Lower lobe of right lung (tissue), 2 donors: ENCODE measurements at regions not wholly inside any gene's neighbourhood (a gene's known extent, or its start where the extent isn't known, plus 50 kb on each side); places are given as distances from the start of the nearest gene placed in this dataset.

Source experiments
- ATAC-seq, 2 donors: fragments of 200-7000 bp; cut with Tn5 transposase; one replicate each; pipeline ENCODE4 v1.9.1; 2020 to 2022; ENCODE audit warnings: mild to moderate bottlenecking in 2 of 2, moderate library complexity in 2 of 2
- DNase-seq: peaks from one replicate; pipeline ENCODE4 v3.0.0-alpha.2; 2020
- H3K27ac ChIP-seq: fragments of 200-600 bp; one replicate; pipeline ENCODE4 v1.8.0; 2022
- H3K27me3 ChIP-seq: fragments of 200-600 bp; one replicate; pipeline ENCODE4 v1.8.0; 2022; ENCODE audit warnings: low read depth
- H3K36me3 ChIP-seq: fragments of 200-600 bp; one replicate; pipeline ENCODE4 v1.8.0; 2022; ENCODE audit warnings: mild to moderate bottlenecking
- H3K4me1 ChIP-seq: fragments of 200-600 bp; one replicate; pipeline ENCODE4 v1.8.0; 2022
- H3K4me3 ChIP-seq: fragments of 200-600 bp; one replicate; pipeline ENCODE4 v1.8.0; 2022; ENCODE audit warnings: mild to moderate bottlenecking
- H3K9me3 ChIP-seq: fragments of 200-600 bp; one replicate; pipeline ENCODE4 v1.8.0; 2022
- CTCF ChIP-seq: fragments of 200-600 bp; IDR thresholded peaks from one replicate; pipeline ENCODE4 v1.8.0; 2022; ENCODE audit warnings: antibody characterized with exemption, mild to moderate bottlenecking
- intact Hi-C: fragments of 100-400 bp; cut with DNase I; formaldehyde crosslinking; loops from one replicate; pipeline ENCODE4 v1.11.0; 2022
- donor health status: DM: no; HTN: yes; CAD: no; lungs with severe emphysema.

- Histone ChIP-seq H3K9me3 (no peaks in the 10 kb centered on the region), H3K27me3 (no peaks in the 10 kb centered on the region), H3K4me3 (no peak overlapping the region), H3K36me3 (no peaks in the 10 kb centered on the region), H3K27ac (peak overlapping the region; percentile 81), H3K4me1 (peaks cover 74% of the 10 kb centered on the region)
- intact Hi-C loops, result no loop called here
- DNase-seq (no peak), ATAC-seq (no peak)
- no peak for TF ChIP-seq CTCF
Observed at GRCh38 chr2:8542381-8543059, 139.3 kb upstream of the ID2 start.

- DNase-seq (no peak), ATAC-seq (no peak)
- no peaks in the 10 kb centered on the region for H3K36me3 ChIP-seq
- TF ChIP-seq CTCF, result no peak
- peaks cover 69% of the 10 kb centered on the region for H3K4me1 ChIP-seq
- no peaks in the 10 kb centered on the region for H3K27me3 ChIP-seq
- intact Hi-C loops, result no loop called here
- H3K4me3 ChIP-seq, result peak overlapping the region; percentile 1
- no peaks in the 10 kb centered on the region for H3K9me3 ChIP-seq
- H3K27ac ChIP-seq, result peak overlapping the region; percentile 81
Observed at GRCh38 chr2:8543060-8543382, 138.8 kb upstream of the ID2 start.

DNA sequence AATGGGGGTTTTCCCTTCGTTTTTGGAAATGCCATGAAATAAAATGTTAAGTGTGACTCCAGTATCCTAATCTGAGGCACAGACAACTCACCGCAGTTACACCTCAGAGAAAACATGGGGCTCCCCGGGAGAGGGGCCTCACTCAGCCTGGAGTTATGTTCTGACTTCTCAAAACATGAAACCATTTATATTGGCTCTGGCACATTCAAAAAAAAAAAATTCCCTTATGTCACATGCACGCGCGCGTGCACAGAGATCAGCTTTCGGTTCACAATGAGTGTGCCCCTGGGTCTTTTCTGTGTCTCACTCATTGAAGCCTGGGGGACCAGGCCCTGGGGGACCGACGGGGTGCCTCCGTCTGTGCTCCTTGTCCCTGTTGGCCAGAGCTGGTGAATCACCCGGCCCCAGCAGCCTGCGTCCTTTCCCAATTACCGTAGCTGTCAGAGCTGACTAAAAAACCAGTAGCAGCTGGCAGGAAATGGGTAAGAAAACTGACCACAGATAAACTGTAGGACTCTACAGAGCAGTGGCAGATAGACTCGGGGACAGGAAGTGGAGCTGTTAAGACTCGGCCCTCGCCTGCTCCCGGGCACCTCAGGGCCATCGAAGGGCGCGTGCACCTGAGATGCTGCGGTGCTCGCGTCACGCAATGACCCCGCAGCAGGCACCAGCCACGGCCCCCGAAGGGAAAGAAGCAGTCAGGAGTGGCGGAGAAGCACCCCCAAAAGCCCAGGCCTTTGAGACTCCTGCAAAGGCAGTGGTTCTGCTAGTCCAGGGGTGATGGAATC is 138.3 kb upstream of the ID2 start:
- no peaks in the 10 kb centered on the region for H3K36me3 ChIP-seq
- intact Hi-C loops, result no loop called here
- H3K9me3 ChIP-seq, result no peaks in the 10 kb centered on the region
- peak; percentile 79 for DNase-seq
- H3K27me3 ChIP-seq, result no peaks in the 10 kb centered on the region
- H3K4me1 ChIP-seq, result peaks cover 64% of the 10 kb centered on the region
- peak overlapping the region; percentile 81 for H3K27ac ChIP-seq
- peak; percentile 60 to 72 for ATAC-seq
- TF ChIP-seq CTCF, result no peak
- peak overlapping the region; percentile 1 for H3K4me3 ChIP-seq

GRCh38 chr2:8544171-8544785 is 137.6 kb upstream of the ID2 start:
- intact Hi-C loops, result no loop called here
- Histone ChIP-seq H3K36me3 (no peaks in the 10 kb centered on the region), H3K27me3 (no peaks in the 10 kb centered on the region), H3K4me1 (peaks cover 57% of the 10 kb centered on the region), H3K9me3 (no peaks in the 10 kb centered on the region), H3K27ac (peak overlapping the region; percentile 81), H3K4me3 (no peak overlapping the region)
- TF ChIP-seq CTCF, result no peak
- no peak for DNase-seq
- ATAC-seq, result peak in 1 of 2 donors; percentile 2

GRCh38 chr2:8544786-8545694 is 136.8 kb upstream of the ID2 start:
- Histone ChIP-seq H3K9me3 (no peaks in the 10 kb centered on the region), H3K27ac (peak overlapping the region; percentile 81), H3K4me1 (peaks cover 49% of the 10 kb centered on the region), H3K4me3 (no peak overlapping the region), H3K36me3 (no peaks in the 10 kb centered on the region), H3K27me3 (no peaks in the 10 kb centered on the region)
- ATAC-seq (peak; percentile 82 to 88), DNase-seq (peak; percentile 86)
- intact Hi-C loops, result no loop called here
- peak; percentile 25 for TF ChIP-seq CTCF
